Mesendoderm (in vitro differentiated cells): ENCODE measurements at regions not wholly inside any gene's neighbourhood (a gene's known extent, or its start where the extent isn't known, plus 50 kb on each side); places are given as distances from the start of the nearest gene placed in this dataset.

ENCODE experiments used
- DNase-seq: peaks from one replicate; pipeline ENCODE4 v3.0.0; 2013
- H2AK5ac ChIP-seq: 2 replicates; pipeline ENCODE4 v1.6.1; 2013; ENCODE audit warnings: low read length, inconsistent platforms
- H2BK120ac ChIP-seq: 2 replicates; pipeline ENCODE4 v1.6.1; 2013; ENCODE audit warnings: low read depth, mild to moderate bottlenecking, low read length, moderate library complexity, mixed read lengths
- H2BK15ac ChIP-seq: replicated peaks from 2 replicates; pipeline ENCODE4 v1.6.1; 2013; ENCODE audit warnings: low read depth, mild to moderate bottlenecking, moderate library complexity
- H2BK5ac ChIP-seq: 2 replicates; pipeline ENCODE4 v1.6.1; 2013; ENCODE audit warnings: low read length, inconsistent platforms
- H3K18ac ChIP-seq: 2 replicates; pipeline ENCODE4 v1.6.1; 2013; ENCODE audit warnings: mild to moderate bottlenecking, low read length, mixed read lengths
- H3K23ac ChIP-seq: one replicate; pipeline ENCODE4 v1.6.1; 2013; ENCODE audit warnings: low read length
- H3K27ac ChIP-seq: 2 replicates; pipeline ENCODE4 v1.5.1; 2013; ENCODE audit warnings: low read depth, mild to moderate bottlenecking, inconsistent platforms, low read length, moderate library complexity
- H3K27me3 ChIP-seq: 2 replicates; pipeline ENCODE4 v1.6.1; 2013; ENCODE audit warnings: low read length, control low read depth, mild to moderate bottlenecking, inconsistent platforms; ENCODE audit not compliant: insufficient read depth, poor library complexity
- H3K36me3 ChIP-seq: 2 replicates; pipeline ENCODE4 v1.6.1; 2013; ENCODE audit warnings: low read length, inconsistent platforms; ENCODE audit not compliant: control insufficient read depth, insufficient read depth
- H3K4ac ChIP-seq: one replicate; pipeline ENCODE4 v1.6.1; 2013; ENCODE audit warnings: low read depth, mild to moderate bottlenecking, low read length, moderate library complexity
- H3K4me1 ChIP-seq: 2 replicates; pipeline ENCODE4 v1.6.1; 2013; ENCODE audit warnings: low read depth, low read length, inconsistent platforms; ENCODE audit not compliant: control insufficient read depth
- H3K4me2 ChIP-seq: 2 replicates; pipeline ENCODE4 v1.6.1; 2013; ENCODE audit warnings: low read length
- H3K4me3 ChIP-seq: 2 replicates; pipeline ENCODE4 v1.5.1; 2013; ENCODE audit warnings: mild to moderate bottlenecking, low read length
- H3K56ac ChIP-seq: one replicate; pipeline ENCODE4 v1.6.1; 2013; ENCODE audit warnings: low read length
- H3K79me1 ChIP-seq: 2 replicates; pipeline ENCODE4 v1.6.1; 2013; ENCODE audit warnings: low read length, inconsistent platforms
- H3K79me2 ChIP-seq: 2 replicates; pipeline ENCODE4 v1.6.1; 2013; ENCODE audit warnings: mild to moderate bottlenecking, low read length; ENCODE audit not compliant: control insufficient read depth, insufficient read depth
- H3K9ac ChIP-seq: 2 replicates; pipeline ENCODE4 v1.6.1; 2013; ENCODE audit warnings: low read length, inconsistent platforms
- H4K5ac ChIP-seq: one replicate; pipeline ENCODE4 v1.6.1; 2013; ENCODE audit warnings: low read length
- H4K8ac ChIP-seq: one replicate; pipeline ENCODE4 v1.6.1; 2013; ENCODE audit warnings: low read depth, mild to moderate bottlenecking, control low read depth, low read length, moderate library complexity
- whole genome bisulfite sequencing: extraction: QIAGEN DNeasy Blood & Tissue Kit; methylation state at CpG from one replicate; pipeline ENCODE4 v1.1.7; 2013; ENCODE audit warnings: low lambda C conversion rate, missing lambda C conversion rate; ENCODE audit not compliant: insufficient coverage; ENCODE audit errors: extremely low coverage; 5-methylcytosine and 5-hydroxymethylcytosine counted together

- Histone ChIP-seq H2BK120ac (no peak overlapping the region), H3K79me2 (no peaks in the 10 kb centered on the region), H3K9ac (no peak overlapping the region), H3K27me3 (no peaks in the 10 kb centered on the region), H3K4me2 (no peak overlapping the region), H3K18ac (no peak overlapping the region), H2AK5ac (no peak overlapping the region), H3K79me1 (no peaks in the 10 kb centered on the region), H4K8ac (no peak overlapping the region), H3K36me3 (no peaks in the 10 kb centered on the region), H3K56ac (no peak overlapping the region), H2BK15ac (no peak overlapping the region), H4K5ac (no peak overlapping the region), H3K23ac (no peak overlapping the region), H3K4me1 (no peaks in the 10 kb centered on the region), H3K4me3 (no peak overlapping the region), H3K27ac (no peak overlapping the region), H2BK5ac (no peak overlapping the region), H3K4ac (no peak overlapping the region)
- no CpG with 5 or more reads among the region's 1 CpG for WGBS
- no peak for DNase-seq
Observed at GRCh38 chr12:91672130-91672529, 473.5 kb downstream of the BTG1 start.

DNA sequence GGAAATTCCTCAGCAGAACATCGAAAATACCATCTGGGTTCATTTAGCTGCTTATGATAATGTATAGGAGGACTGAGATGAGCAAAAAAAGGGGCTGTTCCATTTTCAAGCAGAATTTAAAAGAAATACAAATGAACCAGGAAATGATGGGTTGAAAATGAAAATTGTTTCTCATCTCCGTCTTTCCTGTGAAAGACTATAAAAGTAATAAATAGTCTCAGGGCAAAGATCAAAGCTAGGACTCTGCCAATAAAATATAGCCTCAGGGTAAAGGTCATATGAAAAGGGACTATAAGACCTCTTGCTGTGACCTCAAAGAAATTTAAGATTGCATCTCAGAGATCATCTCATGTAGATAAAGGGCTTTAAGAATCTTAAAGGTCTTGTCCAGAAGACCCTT is 478.0 kb downstream of the BTG1 start:
- Histone ChIP-seq H3K56ac (no peak overlapping the region), H2BK120ac (no peak overlapping the region)
- WGBS = no CpG with 5 or more reads among the region's 2 CpGs

GRCh38 chr12:91663744-91664143 is 481.1 kb upstream of the DCN start:
- Histone ChIP-seq H2BK5ac (no peak overlapping the region), H3K23ac (no peak overlapping the region), H3K4me2 (no peak overlapping the region), H3K4ac (no peak overlapping the region), H3K36me3 (no peaks in the 10 kb centered on the region), H3K4me3 (no peak overlapping the region), H4K5ac (no peak overlapping the region), H2AK5ac (no peak overlapping the region), H3K4me1 (no peaks in the 10 kb centered on the region), H2BK120ac (no peak overlapping the region), H2BK15ac (no peak overlapping the region), H3K79me1 (no peaks in the 10 kb centered on the region), H3K27ac (no peak overlapping the region), H4K8ac (no peak overlapping the region), H3K27me3 (no peaks in the 10 kb centered on the region), H3K79me2 (no peaks in the 10 kb centered on the region), H3K18ac (no peak overlapping the region), H3K9ac (no peak overlapping the region), H3K56ac (no peak overlapping the region)
- no CpG with 5 or more reads among the region's 4 CpGs for whole genome bisulfite sequencing
- no peak for DNase-seq

More for the DNA sequence above, 478.0 kb downstream of the BTG1 start:
- no peaks in the 10 kb centered on the region for H3K79me2 ChIP-seq
- no peak overlapping the region for H3K27ac ChIP-seq
- no peak overlapping the region for H3K4ac ChIP-seq
- DNase-seq = no peak
- H3K4me1 ChIP-seq = no peaks in the 10 kb centered on the region
- no peak overlapping the region for H3K18ac ChIP-seq
- H3K23ac ChIP-seq = no peak overlapping the region
- no peak overlapping the region for H2BK5ac ChIP-seq
- H2AK5ac ChIP-seq = no peak overlapping the region
- H3K36me3 ChIP-seq = no peaks in the 10 kb centered on the region
- no peak overlapping the region for H3K4me3 ChIP-seq
- no peaks in the 10 kb centered on the region for H3K79me1 ChIP-seq
- H3K9ac ChIP-seq = no peak overlapping the region
- no peak overlapping the region for H3K4me2 ChIP-seq
- no peaks in the 10 kb centered on the region for H3K27me3 ChIP-seq
- no peak overlapping the region for H4K8ac ChIP-seq
- no peak overlapping the region for H2BK15ac ChIP-seq
- H4K5ac ChIP-seq = no peak overlapping the region

DNA sequence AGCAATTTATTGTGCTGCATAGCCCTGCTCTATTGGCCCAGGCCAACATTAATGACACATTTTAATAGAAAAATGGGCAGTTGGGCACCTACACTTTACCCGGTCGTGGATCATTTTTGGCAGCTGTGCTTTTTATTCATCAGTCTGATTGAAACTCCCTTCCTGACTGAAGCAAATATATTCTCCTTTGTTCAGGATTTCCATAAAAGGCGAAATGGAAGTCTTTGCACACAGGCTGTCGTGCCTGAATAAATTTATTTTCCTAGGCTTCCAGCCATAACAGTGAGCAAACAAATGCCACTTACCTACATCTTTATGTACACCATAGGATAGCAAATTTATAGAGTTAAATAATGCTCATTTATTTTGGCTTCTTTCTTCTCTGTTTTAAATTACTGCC is 480.7 kb upstream of the DCN start:
- no peak for DNase-seq
- no peak overlapping the region for H2BK120ac ChIP-seq
- no peaks in the 10 kb centered on the region for H3K79me2 ChIP-seq
- H4K8ac ChIP-seq = no peak overlapping the region
- no peak overlapping the region for H3K4me2 ChIP-seq
- H3K36me3 ChIP-seq = no peaks in the 10 kb centered on the region
- no peaks in the 10 kb centered on the region for H3K79me1 ChIP-seq
- no peak overlapping the region for H2BK5ac ChIP-seq
- H3K4me3 ChIP-seq = no peak overlapping the region
- no peak overlapping the region for H3K9ac ChIP-seq
- no peaks in the 10 kb centered on the region for H3K4me1 ChIP-seq
- no peaks in the 10 kb centered on the region for H3K27me3 ChIP-seq
- no peak overlapping the region for H3K23ac ChIP-seq
- H3K18ac ChIP-seq = no peak overlapping the region
- H2AK5ac ChIP-seq = no peak overlapping the region
- H2BK15ac ChIP-seq = no peak overlapping the region
- no peak overlapping the region for H3K27ac ChIP-seq
- H3K56ac ChIP-seq = no peak overlapping the region
- no CpG with 5 or more reads among the region's 4 CpGs for WGBS
- no peak overlapping the region for H3K4ac ChIP-seq
- H4K5ac ChIP-seq = no peak overlapping the region

- Histone ChIP-seq H4K8ac (no peak overlapping the region), H3K4me2 (no peak overlapping the region), H3K79me2 (no peaks in the 10 kb centered on the region), H2BK15ac (no peak overlapping the region), H3K23ac (no peak overlapping the region), H3K36me3 (no peaks in the 10 kb centered on the region), H2BK120ac (no peak overlapping the region), H3K27me3 (no peaks in the 10 kb centered on the region), H2AK5ac (no peak overlapping the region), H3K4me3 (no peak overlapping the region), H4K5ac (no peak overlapping the region), H2BK5ac (no peak overlapping the region), H3K79me1 (no peaks in the 10 kb centered on the region), H3K9ac (no peak overlapping the region), H3K4me1 (no peaks in the 10 kb centered on the region), H3K56ac (no peak overlapping the region), H3K27ac (no peak overlapping the region), H3K4ac (no peak overlapping the region), H3K18ac (no peak overlapping the region)
- DNase-seq = no peak
- no CpG with 5 or more reads among the region's 1 CpG for WGBS
Observed at GRCh38 chr12:91662021-91662420, 479.4 kb upstream of the DCN start.

- no peaks in the 10 kb centered on the region for H3K27me3 ChIP-seq
- no peaks in the 10 kb centered on the region for H3K4me1 ChIP-seq
- no peak overlapping the region for H2AK5ac ChIP-seq
- no peaks in the 10 kb centered on the region for H3K79me2 ChIP-seq
- no peak overlapping the region for H4K8ac ChIP-seq
- H3K4ac ChIP-seq = no peak overlapping the region
- no CpG with 5 or more reads among the region's 3 CpGs for WGBS
- no peak overlapping the region for H2BK120ac ChIP-seq
- no peak overlapping the region for H3K4me2 ChIP-seq
- H3K79me1 ChIP-seq = no peaks in the 10 kb centered on the region
- no peak overlapping the region for H3K56ac ChIP-seq
- no peak overlapping the region for H3K4me3 ChIP-seq
- no peak overlapping the region for H4K5ac ChIP-seq
- no peak overlapping the region for H2BK5ac ChIP-seq
- no peak overlapping the region for H3K18ac ChIP-seq
- no peak overlapping the region for H2BK15ac ChIP-seq
- no peak for DNase-seq
- H3K27ac ChIP-seq = no peak overlapping the region
- H3K36me3 ChIP-seq = no peaks in the 10 kb centered on the region
- H3K9ac ChIP-seq = no peak overlapping the region
- H3K23ac ChIP-seq = no peak overlapping the region
Observed at GRCh38 chr12:91657032-91657431, 474.4 kb upstream of the DCN start.
